NCI-H345 (cell line): ENCODE measurements at regions not wholly inside any gene's neighbourhood (a gene's known extent, or its start where the extent isn't known, plus 50 kb on each side); places are given as distances from the start of the nearest gene placed in this dataset.

Experiments used
- DNase-seq: peaks from one replicate; lab custom pipeline; 2025; lab: John Stamatoyannopoulos, UW

DNA sequence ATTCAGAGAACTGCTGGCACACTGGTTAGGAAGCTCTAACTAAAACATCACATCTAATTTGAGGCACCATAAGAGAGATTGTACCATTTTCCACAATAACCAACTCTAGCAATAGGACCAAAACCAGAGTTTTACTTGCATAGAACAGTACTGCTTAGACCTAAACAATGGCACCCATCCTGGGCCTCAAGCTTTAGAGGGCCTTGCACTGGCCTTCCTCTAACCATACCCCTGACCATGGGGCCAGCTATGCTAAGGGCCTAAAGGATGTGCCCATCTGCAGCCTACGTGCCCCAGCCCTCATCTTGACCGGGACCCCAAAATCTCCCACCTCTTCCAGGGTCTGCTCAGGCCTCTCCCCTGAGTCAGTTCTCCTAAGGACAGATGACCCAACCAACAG, 74.4 kb upstream of the ARHGAP32 start:
- DNase-seq, result no peak

DNA sequence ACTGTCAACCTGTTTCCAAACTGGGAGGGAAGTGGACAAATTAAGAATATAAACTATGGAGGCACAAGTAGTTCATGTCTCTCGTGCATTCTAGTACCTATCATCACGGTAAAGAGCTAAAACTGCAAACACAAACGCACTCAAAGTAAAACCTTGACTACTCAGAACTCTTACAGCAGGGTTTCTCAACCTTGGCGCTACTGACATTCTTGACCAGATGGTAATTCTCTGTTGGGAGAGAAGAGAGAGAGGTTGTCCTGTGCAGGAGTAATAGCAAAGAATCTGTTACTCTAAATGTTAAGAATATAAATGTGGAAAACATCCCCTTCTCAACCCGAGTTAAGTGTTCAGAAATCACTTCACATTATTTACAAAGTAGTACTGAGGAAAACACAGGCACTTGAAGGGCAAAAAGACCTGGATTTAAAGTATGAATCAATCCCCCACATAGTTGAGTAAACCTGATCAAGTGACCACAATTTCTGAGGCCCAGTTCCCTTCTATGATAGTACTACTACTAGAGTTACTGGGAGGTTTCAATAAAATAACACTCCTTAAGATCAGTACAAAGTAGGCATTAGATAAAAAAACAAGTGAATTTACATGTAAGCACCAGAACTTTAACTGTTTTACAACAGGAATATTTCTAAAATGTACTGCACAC, 73.1 kb upstream of the ARHGAP32 start:
- DNase-seq, result no peak

DNA sequence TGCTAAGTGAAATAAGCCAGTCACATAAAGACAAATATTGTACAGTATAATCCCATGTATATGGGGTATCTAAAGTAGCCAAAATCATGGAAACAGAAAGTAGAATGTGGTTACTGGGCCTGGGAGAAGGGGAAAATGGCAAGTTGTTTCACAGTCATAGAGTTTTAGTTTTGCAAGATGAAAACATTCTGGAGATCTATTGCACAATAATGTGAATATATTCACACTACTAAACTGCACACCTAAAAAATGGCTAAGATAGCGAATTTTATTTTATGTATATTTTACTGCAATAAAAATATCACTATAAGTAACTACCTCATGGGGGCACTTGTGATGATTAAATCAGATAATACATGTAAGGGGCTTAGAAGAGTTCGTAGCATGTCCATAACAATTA, 72.0 kb upstream of the ARHGAP32 start:
- no peak for DNase-seq

DNA sequence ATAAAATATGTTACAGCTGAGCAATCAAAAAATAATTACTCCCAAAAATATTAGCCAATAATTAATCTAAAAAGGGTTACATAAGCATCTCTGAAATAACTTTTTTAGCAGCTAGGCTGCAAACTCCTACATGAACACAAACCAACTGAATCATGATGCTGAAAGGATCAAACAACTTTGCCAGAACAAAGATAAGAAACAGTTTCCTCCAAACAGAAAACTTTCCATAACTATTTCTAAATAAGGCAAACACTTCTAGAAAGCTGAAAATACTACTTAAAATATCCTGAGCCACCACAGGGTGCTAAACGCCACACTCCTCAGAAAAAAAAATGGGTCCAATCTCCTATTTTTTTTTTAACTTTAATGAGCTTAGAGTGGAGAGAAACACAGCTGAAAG, 68.6 kb upstream of the ARHGAP32 start:
- DNase-seq, result no peak

DNA sequence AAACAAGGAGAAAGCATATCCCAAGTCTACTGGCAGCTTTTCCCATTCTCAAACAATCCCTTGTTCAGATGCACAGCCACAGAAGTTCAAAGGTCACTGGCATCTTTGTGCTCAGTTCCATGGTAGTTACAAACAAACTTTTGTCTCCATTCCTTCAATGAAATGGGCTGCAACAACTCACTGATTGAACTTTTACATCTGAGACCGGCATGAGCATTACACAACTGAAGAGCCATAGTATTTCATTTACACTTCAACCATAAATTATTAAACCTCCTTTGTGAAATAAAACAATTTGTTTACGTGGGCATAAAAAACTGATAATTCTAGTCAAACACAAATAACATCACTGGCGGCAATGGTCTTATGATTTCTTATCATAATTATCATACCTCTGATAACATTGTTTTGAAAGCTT, 67.8 kb upstream of the ARHGAP32 start:
- DNase-seq, result no peak

DNA sequence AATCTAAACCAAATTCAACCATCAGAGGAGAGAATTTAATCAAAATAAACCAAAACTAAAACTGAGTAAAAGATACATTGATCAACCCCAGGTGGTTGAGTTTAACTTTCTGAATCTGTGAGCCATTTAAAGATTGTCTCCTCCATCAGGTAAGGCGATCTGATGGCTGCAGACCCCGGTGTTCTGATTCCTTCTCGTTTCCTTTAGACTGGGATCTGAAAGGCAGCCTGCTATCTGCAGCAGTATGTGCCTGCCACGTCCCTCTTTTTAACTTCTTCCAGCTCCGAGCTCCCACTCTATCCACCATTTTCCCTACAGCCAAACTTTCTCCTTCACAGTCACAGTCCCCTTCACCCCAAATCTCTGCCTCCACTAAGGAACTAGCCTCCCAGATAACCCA, 66.1 kb upstream of the ARHGAP32 start:
- no peak for DNase-seq

DNA sequence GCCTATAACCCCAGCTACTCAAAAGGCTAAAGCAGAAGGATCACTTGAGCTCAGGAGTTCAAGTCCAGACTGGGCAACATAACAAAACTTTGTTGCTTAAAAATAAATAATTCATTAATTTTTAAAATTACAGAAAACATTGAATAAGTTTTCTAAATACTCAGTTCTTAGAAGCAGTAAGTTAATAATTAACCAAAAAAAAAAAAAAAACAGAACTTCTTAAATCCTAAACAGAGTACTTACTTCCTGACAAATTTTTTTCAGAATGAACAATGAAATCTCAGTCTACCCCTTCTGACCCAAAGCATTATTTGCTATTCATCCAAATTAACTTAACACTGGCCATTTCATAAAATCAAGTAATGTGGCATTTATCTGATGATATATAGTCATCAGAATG, 65.4 kb upstream of the ARHGAP32 start:
- no peak for DNase-seq

DNA sequence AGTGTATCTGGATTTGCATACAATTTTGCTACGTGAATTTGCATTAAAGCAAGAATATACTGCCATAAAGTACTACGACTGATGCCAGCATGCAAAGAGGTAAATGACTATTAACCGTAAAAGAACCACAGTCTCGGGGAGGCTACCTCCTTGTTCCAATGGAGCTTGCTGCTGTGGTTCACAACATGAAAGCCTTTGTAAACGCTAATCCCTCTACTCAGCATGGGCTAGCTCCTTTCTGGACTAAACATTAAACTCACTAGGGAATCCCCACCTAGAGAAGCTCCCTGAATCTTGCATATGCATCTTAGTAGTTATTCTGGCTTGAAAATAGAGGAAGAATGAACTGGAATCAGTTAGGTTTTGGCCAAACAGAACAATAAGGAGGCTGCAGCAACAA, 60.5 kb upstream of the ARHGAP32 start:
- no peak for DNase-seq

DNA sequence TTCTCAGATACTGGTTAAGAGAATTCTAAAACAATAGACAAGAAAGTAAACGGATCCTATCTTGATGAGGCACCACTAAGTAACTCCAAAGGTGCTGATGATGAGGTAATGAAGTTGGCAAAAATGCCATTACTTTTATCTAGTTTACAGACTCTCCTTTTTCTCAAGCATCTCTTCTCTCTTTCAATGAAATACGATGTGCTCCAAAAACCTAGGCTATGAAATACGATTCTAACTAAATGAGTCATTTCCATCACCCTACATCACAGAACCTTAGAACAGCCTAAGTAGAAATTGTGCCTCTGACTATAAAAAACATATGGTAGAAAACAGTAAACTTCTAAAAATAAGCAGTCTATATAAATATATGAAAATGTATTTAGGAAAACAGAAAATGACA, 58.9 kb upstream of the ARHGAP32 start:
- DNase-seq, result no peak

DNA sequence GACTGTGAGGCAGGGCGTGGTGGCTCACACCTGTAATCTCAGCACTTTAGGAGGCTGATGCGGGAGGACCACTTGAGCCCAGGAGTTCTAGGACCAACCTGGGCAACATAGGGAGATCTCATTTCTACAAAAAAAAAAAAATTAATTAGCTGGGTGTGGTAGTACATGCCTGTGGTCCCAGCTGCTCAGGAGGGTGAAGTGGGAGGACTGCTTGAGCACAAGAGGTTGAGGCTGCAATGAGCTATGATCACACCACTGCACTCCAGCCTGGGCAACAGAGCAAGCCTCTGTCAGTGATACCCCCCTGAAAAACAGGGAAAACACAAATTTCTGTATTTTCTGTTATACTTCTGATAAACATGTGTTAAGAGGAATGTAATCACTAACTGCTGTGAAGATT, 57.8 kb upstream of the ARHGAP32 start:
- no peak for DNase-seq

DNA sequence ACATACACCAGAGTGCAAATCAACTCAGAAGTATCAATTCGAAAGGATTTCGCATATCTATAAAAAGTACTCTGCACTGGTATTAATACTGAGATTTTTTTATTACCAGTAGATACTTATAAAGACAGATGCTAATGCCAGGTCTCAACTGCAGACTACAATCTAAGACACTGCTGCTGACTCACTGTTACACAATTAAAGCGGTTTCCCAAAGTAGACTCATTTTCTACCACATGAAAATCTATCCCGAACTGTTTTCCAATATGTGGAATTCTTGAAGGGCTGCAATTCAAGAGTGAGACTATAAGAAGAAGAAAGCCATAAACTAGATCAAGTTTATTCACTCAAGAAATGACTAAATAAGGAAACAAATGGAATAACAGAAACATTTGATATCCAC, 57.2 kb upstream of the ARHGAP32 start:
- no peak for DNase-seq

DNA sequence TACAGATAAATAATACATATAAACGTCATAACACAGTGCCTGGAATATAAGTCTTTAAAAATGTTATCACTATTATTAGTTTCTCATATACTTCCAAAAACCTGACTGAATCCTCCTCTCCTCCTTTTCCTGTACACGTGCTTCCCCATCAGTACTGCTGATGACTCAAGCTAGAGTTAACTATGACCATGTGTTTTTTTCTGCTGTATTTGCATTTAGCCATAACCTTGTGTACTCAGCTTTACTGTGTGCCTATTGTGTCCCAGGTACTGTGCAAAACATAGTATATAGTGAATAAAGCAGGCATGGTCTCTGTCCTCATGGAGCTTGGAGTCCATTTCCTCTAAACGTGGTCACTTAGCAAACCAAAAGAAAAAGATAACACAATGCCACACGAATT, 56.5 kb upstream of the ARHGAP32 start:
- no peak for DNase-seq

DNA sequence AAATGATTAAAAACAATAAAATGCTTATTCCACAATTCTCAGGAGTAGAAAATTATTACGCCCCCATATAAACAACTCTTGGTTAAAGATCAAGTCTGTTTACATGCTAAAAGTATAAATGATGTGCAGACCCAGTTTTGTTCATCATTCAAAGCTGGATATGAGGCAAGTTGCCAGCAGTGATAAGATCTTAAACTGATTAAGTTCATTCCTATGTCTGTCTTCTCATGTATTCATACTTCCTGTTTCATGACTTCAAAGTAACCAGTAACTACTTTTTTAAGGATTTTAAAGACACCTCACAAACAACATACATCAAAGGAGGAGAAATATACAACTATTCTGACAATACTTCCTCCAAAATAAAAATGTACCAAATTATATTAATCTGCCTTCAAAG, 55.0 kb upstream of the ARHGAP32 start:
- no peak for DNase-seq

DNA sequence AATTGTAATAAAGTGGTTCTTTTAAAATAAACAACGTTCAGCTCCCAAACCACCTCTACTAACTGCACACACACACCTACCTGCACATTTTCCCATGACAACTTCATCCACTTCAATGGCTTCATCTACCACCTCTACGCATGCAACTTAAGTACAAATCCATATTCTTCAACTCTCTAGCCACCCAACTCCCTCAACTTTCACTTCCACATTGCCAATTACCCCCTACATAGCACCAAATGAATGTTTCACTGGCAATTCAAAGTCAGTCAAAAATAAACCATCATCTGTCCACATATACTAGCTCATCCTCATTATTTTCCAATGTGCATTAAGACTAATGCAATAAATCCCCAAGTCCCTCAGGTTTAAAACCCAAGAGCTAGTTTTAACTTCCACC, 50.7 kb upstream of the ARHGAP32 start:
- no peak for DNase-seq
